ENCODE measurements at regions not wholly inside any gene's neighbourhood (a gene's known extent, or its start where the extent isn't known, plus 50 kb on each side); places are given as distances from the start of the nearest gene placed in this dataset.

- TF ChIP-seq CTCF (IDR thresholded peaks at IDR 0.05) = no peak
- TF ChIP-seq POLR2A (IDR thresholded peaks at IDR 0.05) = no peak
- TF ChIP-seq POLR2AphosphoS5 (IDR thresholded peaks at IDR 0.05) = no peak
- TF ChIP-seq EP300 (IDR thresholded peaks at IDR 0.05) = no peak
- ATAC-seq = no peak
- 20 to 73% methylated on average over 1 to 4 of the region's 8 CpGs for WGBS, 2 donors (ENCODE audit: low coverage in 1 of 2)
- Histone ChIP-seq H3K36me3 (no peaks in the 10 kb centered on the region), H3K27ac (no peak overlapping the region), H3K27me3 (no peaks in the 10 kb centered on the region), H3K9me3 (no peaks in the 10 kb centered on the region), H3K4me3 (no peak overlapping the region), H3K4me1 (no peaks in the 10 kb centered on the region)
Measured at GRCh38 chr13:66071608-66072007, 1158.5 kb downstream of the PCDH9 start.

GRCh38 chr13:66071029-66071428 lies 1159.1 kb downstream of the PCDH9 start:
- H3K4me1 ChIP-seq = no peaks in the 10 kb centered on the region
- no peaks in the 10 kb centered on the region for H3K9me3 ChIP-seq
- no peaks in the 10 kb centered on the region for H3K36me3 ChIP-seq
- WGBS, 2 donors (ENCODE audit: low coverage in 1 of 2) = 82 to 100% methylated on average over 2 of the region's 2 CpGs
- TF ChIP-seq POLR2AphosphoS5 (IDR thresholded peaks at IDR 0.05) (no peak), POLR2A (IDR thresholded peaks at IDR 0.05) (no peak), CTCF (IDR thresholded peaks at IDR 0.05) (no peak), EP300 (IDR thresholded peaks at IDR 0.05) (no peak)
- H3K27me3 ChIP-seq = no peaks in the 10 kb centered on the region
- ATAC-seq = no peak
- H3K27ac ChIP-seq = no peak overlapping the region
- no peak overlapping the region for H3K4me3 ChIP-seq

- no peaks in the 10 kb centered on the region for H3K4me1 ChIP-seq
- 63 to 91% methylated on average over 1 of the region's 1 CpG for WGBS, 2 donors (ENCODE audit: low coverage in 1 of 2)
- no peaks in the 10 kb centered on the region for H3K9me3 ChIP-seq
Measured at GRCh38 chr13:66069570-66069969, 1160.6 kb downstream of the PCDH9 start.

GRCh38 chr13:66068683-66069082 lies 1161.5 kb downstream of the PCDH9 start:
- Histone ChIP-seq H3K27me3 (no peaks in the 10 kb centered on the region), H3K4me1 (no peaks in the 10 kb centered on the region), H3K36me3 (no peaks in the 10 kb centered on the region), H3K9me3 (no peaks in the 10 kb centered on the region), H3K27ac (no peak overlapping the region), H3K4me3 (no peak overlapping the region)
- TF ChIP-seq EP300 (IDR thresholded peaks at IDR 0.05) (no peak), POLR2AphosphoS5 (IDR thresholded peaks at IDR 0.05) (no peak), POLR2A (IDR thresholded peaks at IDR 0.05) (no peak)
- no peak for ATAC-seq
- WGBS, 2 donors (ENCODE audit: low coverage in 1 of 2) = 50 to 89% methylated on average over 2 of the region's 2 CpGs

More at GRCh38 chr13:66069570-66069969, 1160.6 kb downstream of the PCDH9 start:
- H3K27ac ChIP-seq = no peak overlapping the region
- H3K27me3 ChIP-seq = no peaks in the 10 kb centered on the region
- no peak overlapping the region for H3K4me3 ChIP-seq
- no peak for ATAC-seq
- H3K36me3 ChIP-seq = no peaks in the 10 kb centered on the region
- TF ChIP-seq EP300 (IDR thresholded peaks at IDR 0.05) (no peak), POLR2AphosphoS5 (IDR thresholded peaks at IDR 0.05) (no peak), CTCF (IDR thresholded peaks at IDR 0.05) (no peak), POLR2A (IDR thresholded peaks at IDR 0.05) (no peak)

- TF ChIP-seq CTCF (IDR thresholded peaks at IDR 0.05) = no peak
- TF ChIP-seq EP300 (IDR thresholded peaks at IDR 0.05) = no peak
- TF ChIP-seq POLR2A (IDR thresholded peaks at IDR 0.05) = no peak
- TF ChIP-seq POLR2AphosphoS5 (IDR thresholded peaks at IDR 0.05) = no peak
- 57 to 76% methylated on average over 2 to 4 of the region's 4 CpGs for WGBS, 2 donors (ENCODE audit: low coverage in 1 of 2)
Measured at GRCh38 chr13:66048888-66049287, 1181.2 kb downstream of the PCDH9 start.

More at GRCh38 chr13:66048888-66049287, 1181.2 kb downstream of the PCDH9 start:
- Histone ChIP-seq H3K9me3 (peaks cover 0 to 8% (median 0%) of the 10 kb centered on the region in 3 donors), H3K27me3 (no peaks in the 10 kb centered on the region), H3K4me3 (no peak overlapping the region), H3K36me3 (no peaks in the 10 kb centered on the region), H3K4me1 (no peaks in the 10 kb centered on the region), H3K27ac (no peak overlapping the region)
- ATAC-seq = no peak

Data from gastroesophageal sphincter (tissue), 4 donors.